GM19463 (cell line): ENCODE measurements at regions not wholly inside any gene's neighbourhood (a gene's known extent, or its start where the extent isn't known, plus 50 kb on each side); places are given as distances from the start of the nearest gene placed in this dataset.
"Not testable (repeated sequence)": the region's sequence is repeated elsewhere in the genome, so short reads cannot be mapped to it uniquely, and the experiment has no call there.

Source experiments
- ATAC-seq: cut with Tn5 transposase; IDR thresholded peaks from one replicate; pipeline ENCODE4 v1.9.1; 2021; ENCODE audit warnings: mild to moderate bottlenecking, moderate library complexity; ENCODE audit not compliant: unreplicated experiment

DNA sequence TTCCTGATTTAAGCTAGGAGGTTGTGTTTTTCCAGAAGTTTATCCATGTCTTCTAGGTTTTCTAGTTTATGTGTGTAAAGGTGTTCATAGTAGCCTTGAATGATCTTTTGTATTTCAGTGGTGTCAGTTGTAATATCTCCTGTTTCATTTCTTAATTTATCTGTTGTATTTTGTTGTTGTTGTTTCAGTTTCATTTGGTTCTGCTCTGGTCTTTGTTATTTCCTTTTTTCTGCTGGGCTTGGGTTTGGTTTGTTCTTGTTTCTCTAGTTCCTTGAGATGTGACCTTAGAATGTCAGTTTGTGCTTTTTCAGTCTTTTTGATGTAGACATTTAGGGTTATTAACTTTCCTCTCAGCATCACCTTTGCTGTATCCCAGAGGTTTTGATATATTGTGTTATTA lies 62.8 kb downstream of the SCP2D1 start:
- not testable (repeated sequence) for ATAC-seq

DNA sequence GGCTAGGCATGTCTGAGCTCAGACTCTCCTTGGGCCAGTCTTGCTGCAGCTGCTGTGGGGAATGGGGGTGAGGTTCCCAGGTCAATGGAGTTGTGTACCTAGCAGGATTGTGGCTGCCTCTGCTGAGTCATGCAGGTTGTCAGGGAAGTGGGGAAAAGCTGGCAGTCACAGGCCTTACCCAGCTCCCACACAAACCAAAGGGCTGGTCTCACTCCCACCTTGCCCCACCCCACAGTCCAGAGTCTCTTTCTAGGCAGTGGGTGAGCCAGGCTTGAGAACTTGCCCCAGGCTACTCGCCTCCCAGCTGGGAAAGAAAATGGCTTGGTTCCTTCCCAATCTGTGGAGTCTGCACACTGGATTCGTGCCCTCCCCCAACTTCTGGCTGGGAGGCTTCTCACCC lies 65.7 kb downstream of the SCP2D1 start:
- no peak for ATAC-seq

DNA sequence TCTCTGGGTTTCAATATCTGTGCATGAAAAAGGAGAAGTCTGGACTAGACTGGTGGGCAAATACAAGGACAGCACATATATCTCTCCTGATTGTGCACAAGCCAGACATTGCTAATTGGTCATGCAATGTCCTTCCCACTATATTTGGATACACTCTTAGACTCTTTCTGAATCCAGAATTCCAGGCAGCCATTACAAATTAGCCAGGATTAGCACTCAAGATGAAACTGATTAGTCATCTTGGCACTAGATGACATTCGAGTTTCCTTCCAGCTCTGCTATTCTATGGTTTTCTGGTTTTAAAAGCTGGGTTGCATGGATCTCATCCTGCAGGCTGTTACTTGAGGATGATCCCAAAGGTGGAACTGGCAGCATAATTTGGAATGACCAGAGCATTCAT lies 73.2 kb downstream of the SCP2D1 start:
- ATAC-seq, result no peak

DNA sequence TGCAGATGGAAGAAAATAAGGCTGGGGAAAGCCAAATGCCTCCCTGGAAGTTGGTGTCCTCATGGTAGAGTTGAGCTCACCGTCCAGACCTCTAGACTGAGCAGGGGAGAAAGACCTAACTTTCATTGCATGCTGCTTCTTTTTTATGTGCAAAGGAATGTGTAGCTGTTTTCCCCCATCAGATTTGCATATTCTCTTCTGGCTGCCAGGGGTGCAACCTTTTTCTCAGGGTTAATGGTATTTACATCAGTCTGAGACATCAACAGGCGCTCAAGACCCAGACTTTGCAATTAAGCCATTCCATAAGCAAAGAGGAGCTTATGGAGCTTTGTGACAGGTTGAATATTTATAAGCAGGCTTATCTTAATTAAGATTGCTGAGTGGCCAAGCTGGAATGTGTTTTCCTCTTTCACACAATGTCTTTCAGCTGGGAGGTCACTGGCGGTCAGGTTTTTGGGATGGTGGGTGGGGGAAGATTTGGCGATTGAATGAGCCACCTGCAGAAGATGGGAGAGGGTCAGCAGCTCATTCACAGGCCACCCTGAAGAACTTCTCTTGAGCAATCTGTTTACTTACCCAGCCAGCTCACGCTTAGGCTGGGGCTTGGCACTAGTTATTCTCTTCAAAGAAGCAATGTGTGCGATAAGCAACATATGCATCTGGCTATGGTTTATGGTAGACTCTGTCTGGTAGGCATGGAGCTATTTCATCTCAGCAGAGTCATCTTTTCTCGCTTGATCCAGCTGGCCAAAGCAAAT lies 88.6 kb downstream of the SCP2D1 start:
- no peak for ATAC-seq

DNA sequence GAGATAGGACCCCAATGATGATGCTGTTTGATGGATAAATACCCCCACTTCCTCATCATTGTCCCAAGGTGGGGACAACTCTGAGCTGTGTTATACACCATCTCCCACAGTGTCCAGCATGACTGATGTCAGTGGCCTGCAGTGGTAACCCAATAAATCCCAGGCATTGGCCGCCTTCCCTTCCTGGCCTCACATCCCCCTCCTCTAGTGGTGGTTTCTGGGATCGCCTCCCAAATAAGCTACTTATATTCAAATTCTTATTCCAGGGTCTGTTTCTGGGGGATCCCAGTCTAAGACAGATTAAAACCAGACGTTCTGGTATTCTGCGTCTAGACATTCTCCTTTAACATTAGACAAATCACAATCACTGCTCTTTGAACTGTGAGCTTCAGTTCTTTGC lies 90.6 kb downstream of the SCP2D1 start:
- ATAC-seq, result no peak

DNA sequence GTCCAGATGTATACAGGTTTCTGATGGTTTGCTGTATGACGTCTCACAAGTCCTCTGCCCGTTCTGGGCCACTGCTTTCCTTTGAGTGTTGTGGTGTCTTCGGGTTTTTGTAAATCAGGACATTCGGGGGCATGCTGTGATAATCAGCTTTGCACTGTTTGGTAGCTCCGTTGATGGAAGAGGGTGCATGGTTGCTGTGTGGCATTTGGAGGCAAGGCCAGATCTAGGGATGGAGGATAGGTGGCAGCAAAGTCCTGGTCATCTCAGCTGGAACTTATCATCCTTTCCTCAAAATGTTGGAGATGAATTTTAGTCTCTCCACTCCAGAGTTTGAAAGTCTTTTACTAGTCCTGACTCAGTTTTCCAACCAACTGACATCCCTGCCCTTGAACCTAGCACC lies 91.0 kb downstream of the SCP2D1 start:
- ATAC-seq, result no peak

DNA sequence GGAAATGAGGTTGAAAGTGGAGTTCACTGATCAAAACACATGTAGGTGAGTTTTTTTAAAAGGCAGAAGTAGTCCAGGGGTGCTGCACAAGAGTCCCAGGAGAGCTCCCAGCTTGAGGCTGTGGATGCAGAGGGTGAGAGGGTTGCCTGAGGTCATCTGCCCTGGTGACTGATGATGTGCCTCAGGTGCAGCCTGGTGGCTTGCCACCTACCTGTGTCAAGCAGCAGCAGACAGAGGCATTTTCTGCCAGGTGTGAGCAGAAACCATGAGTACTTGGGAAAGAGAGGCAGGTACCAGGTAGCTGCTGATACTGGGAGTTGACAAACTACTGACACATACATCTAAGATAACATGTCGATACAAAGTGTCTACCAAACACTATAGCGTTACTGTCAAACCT lies 92.5 kb downstream of the SCP2D1 start:
- no peak for ATAC-seq

DNA sequence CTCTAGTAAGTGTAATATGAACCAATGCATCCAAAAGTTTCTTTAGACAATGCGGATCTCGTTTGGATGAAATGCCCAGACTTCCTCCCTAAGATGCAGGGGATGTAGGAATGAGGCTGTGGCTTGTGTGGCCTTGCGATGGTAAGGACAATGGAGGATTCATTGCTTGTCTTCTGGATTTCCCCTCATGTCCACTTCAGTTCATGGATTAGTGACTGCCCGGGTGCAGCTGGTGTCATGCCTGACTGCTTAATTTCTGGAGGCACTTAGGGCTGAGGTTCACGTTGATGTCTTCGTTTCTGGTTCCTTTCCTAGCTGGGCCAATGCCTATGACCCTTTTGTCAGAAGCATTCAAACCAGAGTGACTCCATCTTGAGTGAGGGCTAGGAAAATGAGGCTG lies 93.8 kb downstream of the SCP2D1 start:
- ATAC-seq, result no peak

DNA sequence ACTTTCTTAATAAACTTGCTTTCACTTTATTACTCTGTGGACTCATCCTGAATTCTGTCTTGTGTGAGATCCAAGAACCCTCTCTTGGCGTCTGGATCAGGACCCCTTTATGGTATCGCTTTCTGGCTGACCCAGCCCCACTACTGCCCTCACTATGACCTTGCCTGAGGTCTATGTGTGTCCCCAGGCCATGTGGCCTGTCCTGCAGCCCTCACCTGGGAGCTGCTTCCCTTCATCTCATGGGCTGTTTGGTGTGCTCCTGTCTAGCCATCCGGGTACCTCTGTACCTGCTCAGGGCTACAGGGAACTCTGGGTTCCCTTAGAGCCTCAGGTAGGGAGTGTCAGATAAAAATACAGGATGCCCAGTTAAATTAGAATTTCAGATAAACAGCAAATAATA lies 94.5 kb downstream of the SCP2D1 start:
- no peak for ATAC-seq

DNA sequence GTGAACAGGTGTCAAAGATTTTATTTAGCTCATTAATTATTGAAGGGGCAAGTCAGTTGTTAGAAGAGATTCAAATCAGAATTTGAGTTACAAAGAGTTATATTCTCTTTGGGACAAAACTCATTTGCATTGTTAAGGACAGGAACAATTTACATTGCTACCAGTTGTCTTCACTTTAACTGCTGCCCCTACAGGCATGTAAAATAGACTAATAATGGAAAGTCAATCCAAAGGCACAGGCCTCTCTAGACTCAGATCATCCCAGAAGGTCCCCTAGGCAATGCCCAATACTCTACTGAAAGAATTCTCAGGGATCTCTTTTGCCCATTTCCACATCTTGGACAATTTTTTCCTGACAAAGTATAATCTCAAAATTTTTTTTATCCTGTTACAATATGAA lies 95.7 kb downstream of the SCP2D1 start:
- no peak for ATAC-seq

DNA sequence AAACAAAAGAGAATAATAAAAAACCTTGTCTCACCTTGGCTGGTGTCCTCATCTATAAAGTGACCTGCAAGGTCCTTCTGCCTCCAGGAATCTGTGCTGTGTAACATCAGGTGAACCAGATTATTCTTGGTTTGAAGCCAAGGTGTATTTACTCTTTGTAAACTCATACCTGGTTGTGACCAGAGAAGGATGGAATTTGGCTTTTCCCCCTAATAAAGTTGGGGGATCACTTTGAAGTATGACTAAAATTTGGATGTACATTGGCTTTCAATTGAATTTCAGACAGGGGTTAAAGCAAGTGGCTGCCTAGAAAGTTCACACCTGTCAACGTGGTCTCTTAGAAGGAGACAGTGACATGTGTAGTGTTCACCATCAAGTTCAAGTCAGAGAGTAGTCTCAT lies 100.1 kb downstream of the SCP2D1 start:
- no peak for ATAC-seq

DNA sequence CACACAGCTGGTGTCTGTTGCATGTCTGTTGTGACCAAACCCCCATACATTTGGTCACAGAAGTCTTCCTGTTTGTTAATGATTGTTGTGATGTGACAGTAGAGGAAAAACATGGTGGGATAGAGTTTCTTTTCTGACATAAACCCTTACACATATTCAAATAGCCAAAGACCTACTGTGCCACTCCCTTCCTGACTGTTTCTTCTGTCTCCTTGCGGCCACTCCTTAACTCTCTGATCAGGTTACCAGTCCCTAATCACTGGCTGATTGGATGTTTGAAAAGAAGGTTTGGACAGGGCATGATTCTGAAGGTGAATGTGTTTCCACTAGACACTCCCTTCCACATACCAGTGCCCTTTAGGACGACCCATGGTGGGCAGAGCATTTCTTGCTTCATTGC lies 101.2 kb downstream of the SCP2D1 start:
- ATAC-seq, result no peak

DNA sequence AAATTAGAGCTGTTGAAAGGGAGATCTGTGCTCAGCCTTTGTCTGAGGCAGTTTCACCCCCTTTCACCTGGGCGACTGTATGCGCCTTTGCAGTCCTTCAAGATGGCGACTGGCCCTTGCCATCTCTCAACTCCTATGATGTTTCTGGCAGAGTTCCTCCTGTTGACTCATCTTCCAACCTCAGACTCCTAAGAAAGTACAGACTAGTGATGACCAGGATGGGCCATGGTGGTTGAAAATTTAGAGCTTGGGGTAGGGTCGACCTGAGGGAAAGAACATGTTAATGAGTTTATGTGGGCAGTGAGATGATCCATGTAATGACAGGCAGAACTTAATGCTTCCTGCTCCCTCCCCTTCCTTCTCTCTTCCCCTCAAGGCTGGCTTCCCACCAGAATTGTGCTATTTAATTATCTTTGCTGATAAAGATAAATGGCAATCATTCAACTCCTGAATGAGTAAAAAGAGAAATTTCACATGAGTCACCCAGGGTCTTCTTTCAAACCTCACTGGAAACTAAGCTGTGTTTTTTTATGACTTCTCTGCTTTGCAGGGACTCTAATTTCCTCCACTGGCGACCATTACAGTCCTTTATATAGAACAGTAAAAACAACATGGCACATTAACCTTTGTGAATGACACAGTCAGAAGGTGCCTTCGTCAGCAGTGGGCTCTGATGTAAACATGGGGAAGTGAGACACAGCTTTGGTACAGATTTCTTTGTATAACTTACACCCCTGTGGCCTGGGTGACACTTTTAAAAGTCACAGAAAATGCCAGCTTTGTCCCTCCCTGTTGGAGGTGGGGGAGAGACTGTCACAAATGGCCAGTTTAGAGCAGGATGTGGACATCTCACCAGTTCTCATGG lies 103.5 kb downstream of the SCP2D1 start:
- no peak for ATAC-seq

DNA sequence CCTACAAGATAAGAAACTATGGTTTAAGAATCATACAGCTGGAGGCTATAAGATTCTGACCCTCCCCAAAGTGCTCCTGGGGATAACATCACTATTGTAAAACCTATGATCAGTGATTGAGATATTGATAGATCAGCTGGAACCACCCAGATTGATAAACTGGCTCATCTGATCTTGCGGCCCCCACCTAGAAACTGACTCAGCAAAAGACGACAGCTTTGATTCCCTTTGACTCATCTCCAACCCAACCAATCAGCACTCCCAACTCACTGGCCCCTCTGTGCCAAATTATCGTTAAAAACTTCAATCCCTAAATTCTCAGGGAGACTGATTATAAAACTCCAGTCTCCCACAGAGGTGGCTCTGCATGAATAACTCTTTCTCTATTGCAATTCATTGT lies 106.4 kb downstream of the SCP2D1 start:
- no peak for ATAC-seq

DNA sequence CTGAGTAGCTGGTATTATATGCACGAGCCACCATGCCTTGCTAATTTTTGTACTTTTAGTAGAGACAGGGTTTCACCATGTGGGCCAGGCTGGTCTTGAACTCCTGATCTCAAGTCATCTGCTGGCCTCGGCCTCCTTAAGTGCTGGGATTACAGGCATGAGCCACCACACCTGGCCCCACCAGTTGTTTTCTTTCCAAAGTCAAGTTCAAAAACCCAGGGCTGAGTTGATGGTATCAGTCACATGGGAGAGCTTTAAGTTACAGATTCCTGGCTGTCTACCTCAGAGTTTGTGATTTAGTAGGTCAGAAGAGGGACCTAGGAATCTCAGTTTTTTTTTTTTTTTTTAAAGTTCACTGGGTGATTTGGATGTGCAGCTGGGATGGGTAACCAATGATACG lies 107.7 kb downstream of the SCP2D1 start:
- no peak for ATAC-seq

DNA sequence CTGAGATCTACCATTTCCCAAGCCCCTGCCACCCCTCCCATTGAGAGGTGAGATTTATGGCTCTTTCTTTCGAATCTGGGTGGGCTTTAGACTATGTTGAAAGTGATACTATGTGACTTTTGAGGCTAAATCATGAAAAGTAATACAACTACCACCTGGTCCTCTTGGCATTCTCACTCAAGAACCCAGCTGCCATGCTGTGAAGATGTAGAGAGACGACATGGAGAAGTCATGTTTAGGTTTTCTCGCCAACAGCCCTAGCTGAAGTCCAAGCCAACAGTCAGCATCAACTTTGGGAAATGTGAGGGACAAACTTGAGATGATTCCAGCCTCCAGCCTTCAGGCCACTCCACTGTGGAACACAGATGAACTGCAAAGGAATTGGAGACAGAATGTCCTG lies 108.7 kb downstream of the SCP2D1 start:
- no peak for ATAC-seq

DNA sequence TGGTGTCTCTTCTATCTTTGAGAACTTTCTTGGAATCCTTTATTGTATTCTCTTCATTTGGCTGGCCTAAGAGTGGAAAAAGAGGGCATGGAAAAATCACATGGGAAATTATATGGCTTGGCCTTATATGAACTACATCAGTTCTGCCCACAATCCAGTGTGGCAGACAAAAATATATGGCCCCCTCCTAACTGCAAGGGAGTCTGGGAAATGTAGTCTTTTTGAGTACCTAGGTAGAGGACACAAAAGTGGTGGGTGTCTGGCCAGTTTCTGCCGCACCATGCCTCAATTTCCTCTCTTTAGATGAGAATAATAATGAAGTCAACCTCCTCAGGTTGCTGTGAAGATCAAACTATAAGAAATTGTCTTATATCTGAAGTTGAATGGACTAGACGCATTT lies 109.3 kb downstream of the SCP2D1 start:
- ATAC-seq, result no peak

DNA sequence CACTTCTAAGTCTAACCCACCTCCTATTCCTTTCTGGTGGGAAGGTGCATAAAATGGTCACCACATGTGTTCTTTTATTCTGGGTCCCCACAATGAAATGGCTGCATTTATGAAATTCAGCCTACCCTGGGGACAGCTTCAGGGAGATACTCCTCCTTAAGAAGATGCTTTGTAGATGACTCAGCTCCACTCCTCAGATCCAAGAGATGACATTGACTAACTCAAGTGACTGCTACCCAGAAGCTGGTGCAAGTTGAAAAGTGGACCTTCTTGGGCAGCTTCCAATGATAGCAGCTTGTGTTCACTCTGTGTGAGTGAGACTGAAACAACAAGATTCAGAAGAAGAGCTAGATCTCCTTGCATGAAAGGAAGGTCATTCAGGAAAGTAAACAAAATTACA lies 113.4 kb downstream of the SCP2D1 start:
- ATAC-seq, result no peak

DNA sequence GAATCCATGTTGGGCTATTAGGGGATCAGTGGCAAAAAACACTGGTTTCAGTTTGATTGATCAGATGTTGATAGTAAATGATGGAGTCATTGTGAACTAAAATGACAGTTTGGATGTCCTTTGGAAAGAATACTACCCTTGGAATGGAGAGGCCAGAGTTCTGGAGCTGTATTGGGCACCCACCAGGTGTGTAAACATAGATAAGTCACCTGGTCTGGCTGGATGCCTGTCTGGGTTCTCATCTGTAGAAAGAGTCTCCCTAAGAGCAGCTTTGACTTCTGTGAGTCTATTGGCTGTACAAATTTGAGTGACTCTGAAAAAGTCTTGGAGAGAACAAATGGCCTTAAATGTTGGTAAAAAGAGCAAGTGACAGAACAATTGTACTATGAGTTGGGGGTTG lies 115.0 kb downstream of the SCP2D1 start:
- ATAC-seq, result no peak

DNA sequence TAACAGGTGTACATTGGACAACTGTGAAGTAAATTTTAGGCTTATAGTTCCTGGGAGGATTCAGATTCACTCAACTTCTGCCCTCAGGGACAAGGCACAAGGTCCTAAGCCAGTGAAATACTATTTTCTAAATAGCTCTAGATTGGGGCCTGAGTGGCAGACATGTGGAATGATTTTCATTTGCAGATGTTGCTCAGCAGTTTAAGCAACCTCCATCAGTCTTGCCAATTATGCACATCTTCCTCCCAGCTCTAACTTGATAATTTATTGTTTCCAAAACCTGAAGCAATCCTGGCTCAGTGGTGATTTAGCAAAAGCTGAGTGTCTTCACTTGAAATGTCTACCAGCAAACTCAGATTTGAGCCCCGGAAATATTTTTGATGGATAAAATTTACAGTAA lies 116.2 kb downstream of the SCP2D1 start:
- ATAC-seq, result no peak

DNA sequence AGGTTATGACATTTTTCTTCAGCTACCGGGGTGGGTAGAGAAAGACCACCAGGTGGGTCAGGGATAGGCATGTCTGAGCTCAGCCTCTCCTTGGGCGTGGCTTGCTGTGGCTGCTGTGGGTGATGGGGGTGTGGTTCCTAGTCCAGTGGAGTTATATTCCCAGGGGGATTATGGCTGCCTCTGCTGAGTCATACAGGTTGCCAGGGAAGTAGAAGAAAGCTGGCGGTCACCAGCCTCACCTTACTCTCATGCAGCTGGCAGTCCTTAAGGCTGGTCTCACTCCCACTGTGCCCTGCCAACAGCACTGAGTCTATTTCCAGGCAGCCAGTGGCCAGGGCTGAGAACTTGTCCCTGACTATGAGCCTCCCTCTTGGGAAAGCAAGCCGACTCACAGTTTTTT lies 130.0 kb downstream of the SCP2D1 start:
- ATAC-seq, result no peak

DNA sequence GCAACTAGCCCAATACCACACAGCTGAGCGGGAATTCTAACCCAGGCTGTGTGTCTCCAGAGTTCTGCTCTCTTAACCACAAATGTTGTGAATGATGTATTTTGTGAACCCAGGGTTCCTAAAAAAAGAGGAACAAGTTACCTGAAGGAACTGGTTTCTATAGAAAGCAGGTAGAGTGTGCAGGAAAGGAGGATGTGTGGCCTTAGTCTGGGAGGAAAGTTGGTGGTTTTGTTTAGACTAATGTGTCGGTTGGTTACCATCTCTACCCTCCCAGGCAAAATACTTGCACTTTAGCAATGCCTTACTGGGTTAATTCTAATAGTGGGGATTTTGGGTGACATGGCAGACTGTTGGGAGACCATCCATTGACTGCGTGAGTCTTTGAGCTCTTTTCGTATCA lies 143.3 kb downstream of the SCP2D1 start:
- no peak for ATAC-seq
